Astrocyte (in vitro differentiated cells and primary cell): ENCODE measurements at regions not wholly inside any gene's neighbourhood (a gene's known extent, or its start where the extent isn't known, plus 50 kb on each side); places are given as distances from the start of the nearest gene placed in this dataset.

Experiments
- CTCF ChIP-seq: IDR thresholded peaks from 2 replicates; pipeline ENCODE4 v1.5.1; 2011; ENCODE audit warnings: low read depth, mild to moderate bottlenecking, inconsistent platforms, low read length, moderate library complexity; ENCODE audit not compliant: insufficient read depth
- EZH2 ChIP-seq: IDR thresholded peaks from 2 replicates; pipeline ENCODE4 v1.6.1; 2012; ENCODE audit warnings: mild to moderate bottlenecking, low read length, inconsistent platforms; ENCODE audit not compliant: insufficient read depth

GRCh38 chr13:112638919-112639318 is 50.9 kb upstream of the ATP11A start:
- TF ChIP-seq CTCF, result no peak
- TF ChIP-seq EZH2, result no peak
